ENCODE measurements at regions not wholly inside any gene's neighbourhood (a gene's known extent, or its start where the extent isn't known, plus 50 kb on each side); places are given as distances from the start of the nearest gene placed in this dataset.
"Not testable (repeated sequence)": the region's sequence is repeated elsewhere in the genome, so short reads cannot be mapped to it uniquely, and the experiment has no call there.

DNA sequence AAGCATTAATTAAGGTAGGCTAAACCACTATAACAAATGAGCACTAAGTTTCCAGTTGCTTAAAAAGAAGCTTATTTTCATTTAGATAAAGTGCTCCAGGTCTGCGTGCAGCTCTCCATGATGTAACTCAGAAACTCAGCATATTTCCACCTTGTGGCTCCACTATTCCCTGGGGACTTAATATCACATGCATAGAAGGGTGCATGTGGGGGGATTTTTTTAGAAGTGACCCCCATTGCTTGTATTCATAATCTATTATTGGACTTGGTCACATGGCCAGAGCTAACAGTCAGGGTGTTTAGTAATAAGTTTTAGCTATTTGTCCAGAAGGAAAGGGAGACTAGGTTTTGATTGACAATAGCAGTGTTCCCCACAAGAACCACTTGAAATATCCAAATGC, 86.8 kb downstream of the TMCO5A start:
- no peak overlapping the region for H3K4me3 ChIP-seq (ENCODE audit: low read depth, low read length)
- TF ChIP-seq, protein P1, sequence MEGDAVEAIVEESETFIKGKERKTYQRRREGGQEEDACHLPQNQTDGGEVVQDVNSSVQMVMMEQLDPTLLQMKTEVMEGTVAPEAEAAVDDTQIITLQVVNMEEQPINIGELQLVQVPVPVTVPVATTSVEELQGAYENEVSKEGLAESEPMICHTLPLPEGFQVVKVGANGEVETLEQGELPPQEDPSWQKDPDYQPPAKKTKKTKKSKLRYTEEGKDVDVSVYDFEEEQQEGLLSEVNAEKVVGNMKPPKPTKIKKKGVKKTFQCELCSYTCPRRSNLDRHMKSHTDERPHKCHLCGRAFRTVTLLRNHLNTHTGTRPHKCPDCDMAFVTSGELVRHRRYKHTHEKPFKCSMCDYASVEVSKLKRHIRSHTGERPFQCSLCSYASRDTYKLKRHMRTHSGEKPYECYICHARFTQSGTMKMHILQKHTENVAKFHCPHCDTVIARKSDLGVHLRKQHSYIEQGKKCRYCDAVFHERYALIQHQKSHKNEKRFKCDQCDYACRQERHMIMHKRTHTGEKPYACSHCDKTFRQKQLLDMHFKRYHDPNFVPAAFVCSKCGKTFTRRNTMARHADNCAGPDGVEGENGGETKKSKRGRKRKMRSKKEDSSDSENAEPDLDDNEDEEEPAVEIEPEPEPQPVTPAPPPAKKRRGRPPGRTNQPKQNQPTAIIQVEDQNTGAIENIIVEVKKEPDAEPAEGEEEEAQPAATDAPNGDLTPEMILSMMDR (IDR thresholded peaks at IDR 0.05; ENCODE audit: low read depth, low read length): no peak

DNA sequence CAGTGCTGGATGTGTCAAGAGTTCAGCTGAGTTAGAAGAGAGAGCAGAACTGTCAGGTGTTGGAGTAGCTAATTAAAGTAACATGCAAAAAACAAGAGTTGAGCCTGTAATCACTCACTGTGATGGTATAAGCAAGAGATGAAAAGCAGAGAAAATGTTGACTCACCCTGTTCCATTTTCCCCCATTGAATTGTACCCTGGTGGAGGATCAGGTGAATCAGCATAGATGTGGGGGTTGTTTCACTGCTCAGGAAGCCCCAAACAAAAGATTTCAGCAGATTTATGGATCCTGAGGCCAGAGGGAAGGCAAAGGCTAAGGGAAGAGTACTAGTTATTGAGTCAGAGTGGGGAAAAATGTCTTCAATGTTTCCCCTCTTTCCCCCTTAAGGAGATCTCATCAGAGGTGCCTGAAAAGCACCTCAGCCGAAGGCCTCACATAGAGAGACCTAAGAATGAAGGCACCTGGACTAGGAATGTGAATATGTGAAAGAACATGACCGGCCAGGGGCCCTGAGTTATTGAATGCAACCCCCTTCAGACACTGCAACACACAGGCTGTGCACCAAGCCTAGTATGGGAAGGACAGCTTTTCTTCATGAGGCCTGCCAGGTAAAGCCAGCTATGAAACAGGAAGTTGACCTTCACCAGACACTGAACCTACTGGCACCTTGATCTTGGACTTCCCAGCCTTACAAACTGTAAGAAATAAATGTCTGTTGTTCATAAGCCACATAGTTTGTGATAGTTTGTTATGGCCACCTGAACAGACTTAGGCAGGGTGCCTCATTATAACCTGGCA, 90.1 kb downstream of the TMCO5A start:
- TF ChIP-seq, protein P1 (IDR thresholded peaks at IDR 0.05; ENCODE audit: low read depth, low read length): no peak
- H3K4me3 ChIP-seq (ENCODE audit: low read depth, low read length): no peak overlapping the region

DNA sequence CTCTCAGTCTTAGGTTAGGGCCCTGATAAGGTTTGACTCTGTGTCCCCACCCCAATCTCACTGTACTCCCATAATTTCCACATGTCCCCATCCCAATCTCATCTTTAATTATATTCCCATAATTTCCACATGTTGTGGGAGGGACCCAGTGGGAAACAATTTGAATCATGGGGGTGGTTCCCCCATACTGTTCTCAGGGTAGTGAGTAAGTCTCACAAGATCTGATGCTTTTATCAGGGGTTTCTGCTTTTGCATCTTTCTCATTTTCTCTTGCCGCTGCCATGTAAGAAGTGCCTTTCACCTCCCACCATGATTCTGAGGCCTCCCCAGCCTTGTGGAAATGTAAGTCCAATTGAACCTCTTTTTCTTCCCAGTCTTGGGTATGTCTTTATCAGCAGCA, 91.2 kb downstream of the TMCO5A start:
- H3K4me3 ChIP-seq (ENCODE audit: low read depth, low read length): not testable (repeated sequence)

DNA sequence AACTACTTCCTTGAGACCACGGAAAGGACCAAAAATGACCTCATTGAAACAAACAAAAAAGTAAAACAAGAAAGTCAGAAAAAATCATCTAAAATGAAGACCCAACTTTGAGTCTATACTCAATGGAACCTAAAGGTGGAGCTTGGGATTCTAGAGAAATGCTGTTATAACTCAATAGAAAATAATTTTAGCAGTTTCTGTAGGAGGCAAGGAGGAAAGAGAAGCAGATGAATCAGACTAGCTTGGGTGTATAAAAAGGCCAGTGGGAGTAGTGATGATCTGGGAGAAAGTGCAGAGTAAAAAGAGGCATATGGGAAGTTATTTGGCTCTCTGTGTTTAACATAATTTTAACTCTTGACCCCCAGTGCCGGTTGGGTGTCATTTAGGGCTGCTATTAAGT, 94.4 kb downstream of the TMCO5A start:
- TF ChIP-seq, protein P1 (IDR thresholded peaks at IDR 0.05; ENCODE audit: low read depth, low read length): no peak
- no peak overlapping the region for H3K4me3 ChIP-seq (ENCODE audit: low read depth, low read length)

DNA sequence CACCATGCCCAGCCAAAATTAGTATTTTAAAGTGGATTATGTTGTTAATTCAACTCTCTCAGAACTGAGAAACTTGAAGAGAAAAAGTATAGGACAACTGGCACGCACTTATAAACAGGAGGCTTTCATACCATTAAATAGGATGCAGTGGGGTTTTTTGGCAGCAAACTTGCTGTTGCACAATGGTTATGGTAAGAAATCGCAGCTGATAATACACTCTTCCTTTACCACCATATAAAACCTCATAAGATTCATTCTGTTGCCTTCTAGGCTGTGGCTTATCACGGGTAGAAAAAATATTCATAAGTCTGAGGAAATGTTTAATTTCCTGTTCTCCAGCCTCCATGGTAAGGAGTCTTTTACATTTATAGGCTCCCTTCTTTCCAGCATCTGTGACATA, 95.3 kb downstream of the TMCO5A start:
- TF ChIP-seq, protein P1 (IDR thresholded peaks at IDR 0.05; ENCODE audit: low read depth, low read length): no peak
- no peak overlapping the region for H3K4me3 ChIP-seq (ENCODE audit: low read depth, low read length)

DNA sequence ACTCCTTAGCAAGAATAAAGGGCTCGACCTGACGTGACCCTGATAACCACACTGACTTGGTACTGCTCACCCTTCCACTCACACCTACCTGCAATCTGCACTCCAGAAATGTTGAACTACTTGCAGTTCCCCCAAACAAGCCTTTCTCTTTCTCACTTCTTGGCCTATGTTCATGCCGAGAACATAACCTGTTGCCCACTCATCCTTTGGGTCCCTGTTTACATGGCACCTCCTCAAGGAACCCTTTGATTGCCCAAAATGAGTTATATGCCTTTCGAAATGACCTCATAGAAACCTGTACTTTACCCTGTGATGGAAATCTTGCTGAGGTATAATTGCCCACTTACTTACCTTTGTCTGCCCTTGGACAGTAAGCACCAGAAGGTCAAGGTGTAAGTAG, 96.2 kb downstream of the TMCO5A start:
- TF ChIP-seq, protein P1 (IDR thresholded peaks at IDR 0.05; ENCODE audit: low read depth, low read length): no peak
- no peak overlapping the region for H3K4me3 ChIP-seq (ENCODE audit: low read depth, low read length)

DNA sequence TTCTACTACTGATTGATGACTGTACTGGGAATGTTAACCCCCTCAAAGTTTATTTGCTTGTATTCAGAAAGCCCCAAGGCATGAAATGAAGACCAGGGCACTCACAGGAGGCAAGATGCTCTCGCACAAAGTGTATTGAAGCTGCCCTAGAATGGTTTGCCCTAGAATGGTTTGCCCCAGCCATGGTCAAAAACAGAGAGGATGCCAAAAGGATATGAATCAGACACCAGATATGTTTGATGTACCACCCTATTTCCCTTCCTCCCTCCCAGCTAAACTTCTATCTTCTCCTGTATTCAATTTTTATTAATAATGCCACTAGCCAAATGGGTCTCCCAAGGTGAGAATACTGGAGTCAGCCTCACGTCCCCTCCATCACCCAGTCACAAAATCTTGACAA, 101.3 kb downstream of the TMCO5A start:
- no peak overlapping the region for H3K4me3 ChIP-seq (ENCODE audit: low read depth, low read length)
- TF ChIP-seq, protein P1 (IDR thresholded peaks at IDR 0.05; ENCODE audit: low read depth, low read length): no peak
